Keratinocyte (primary cell): ENCODE measurements at regions not wholly inside any gene's neighbourhood (a gene's known extent, or its start where the extent isn't known, plus 50 kb on each side); places are given as distances from the start of the nearest gene placed in this dataset.

Experiments used
- DNase-seq: peaks from one replicate; pipeline ENCODE4 v3.0.0-alpha.2; 2011; ENCODE audit warnings: low read depth, missing footprints, low spot score
- FAIRE-seq: peaks from 2 replicates; lab custom pipeline; 2011; peaks lifted over from hg19 to GRCh38; lab: Jason Lieb, UNC
- H2AFZ ChIP-seq: 2 replicates; pipeline ENCODE4 v1.6.0; 2012; ENCODE audit warnings: low read length, control low read depth, inconsistent platforms; ENCODE audit not compliant: control insufficient read depth
- H3K27ac ChIP-seq: 2 replicates; pipeline ENCODE4 v1.5.1; 2011; ENCODE audit warnings: low read length; ENCODE audit not compliant: control insufficient read depth, insufficient read depth
- H3K27me3 ChIP-seq: 3 replicates; pipeline ENCODE4 v1.6.0; 2011; ENCODE audit warnings: low read length; ENCODE audit not compliant: control insufficient read depth, insufficient read depth; ENCODE audit errors: extremely low read depth
- H3K36me3 ChIP-seq, 2 experiments: 2 replicates in 1 of 2; 3 replicates in 1 of 2; pipeline ENCODE4 v1.5.1; 2011; ENCODE audit warnings: low read length in 2 of 2, mild to moderate bottlenecking in 1 of 2; ENCODE audit not compliant: control insufficient read depth in 2 of 2, insufficient read depth in 2 of 2; ENCODE audit errors: extremely low read depth in 1 of 2
- H3K4me1 ChIP-seq: 3 replicates; pipeline ENCODE4 v1.5.1; 2011; ENCODE audit warnings: low read length; ENCODE audit not compliant: control insufficient read depth, insufficient read depth; ENCODE audit errors: extremely low read depth
- H3K4me2 ChIP-seq: 3 replicates; pipeline ENCODE4 v1.6.0; 2011; ENCODE audit warnings: low read depth, low read length; ENCODE audit not compliant: control insufficient read depth, insufficient read depth; ENCODE audit errors: extremely low read depth
- H3K4me3 ChIP-seq, 3 experiments: fragments of 200-600 bp in 1 of 3; sonication (generic) in 1 of 3; 2 replicates in 2 of 3; 3 replicates in 1 of 3; pipeline ENCODE4 v1.5.1; 2011 to 2016; ENCODE audit warnings: low read length in 3 of 3, mild to moderate bottlenecking in 3 of 3, control low read depth in 2 of 3, inconsistent platforms in 1 of 3, low read depth in 1 of 3, mixed read lengths in 1 of 3, mixed run types in 1 of 3, moderate library complexity in 1 of 3; ENCODE audit not compliant: control insufficient read depth in 2 of 3, insufficient read depth in 2 of 3; ENCODE audit errors: extremely low read depth in 1 of 3
- H3K79me2 ChIP-seq: 2 replicates; pipeline ENCODE4 v1.6.0; 2012; ENCODE audit warnings: low read length; ENCODE audit not compliant: control insufficient read depth, insufficient read depth
- H3K9ac ChIP-seq: 3 replicates; pipeline ENCODE4 v1.6.0; 2011; ENCODE audit warnings: low read length; ENCODE audit not compliant: control insufficient read depth, insufficient read depth; ENCODE audit errors: extremely low read depth
- H3K9me1 ChIP-seq: 3 replicates; pipeline ENCODE4 v1.6.0; 2011; ENCODE audit warnings: low read length; ENCODE audit not compliant: control insufficient read depth, insufficient read depth; ENCODE audit errors: extremely low read depth
- H3K9me3 ChIP-seq: 2 replicates; pipeline ENCODE4 v1.5.1; 2012; ENCODE audit warnings: low read depth, low read length; ENCODE audit not compliant: control insufficient read depth
- H4K20me1 ChIP-seq: 3 replicates; pipeline ENCODE4 v1.6.0; 2011; ENCODE audit warnings: low read length; ENCODE audit not compliant: control insufficient read depth, insufficient read depth; ENCODE audit errors: extremely low read depth
- CTCF ChIP-seq, 3 experiments: IDR thresholded peaks in 1 of 3; conservative IDR thresholded peaks in 1 of 3; optimal IDR thresholded peaks in 1 of 3; 2 replicates in 2 of 3; 3 replicates in 1 of 3; pipeline versions ENCODE3 to v1.5.1; 2011; ENCODE audit warnings: low read length in 3 of 3, mild to moderate bottlenecking in 3 of 3, moderate library complexity in 2 of 3, control low read depth in 1 of 3, inconsistent platforms in 1 of 3; ENCODE audit not compliant: insufficient read depth in 2 of 3; ENCODE audit errors: extremely low read depth in 1 of 3
- EZH2 ChIP-seq: IDR thresholded peaks from one replicate; pipeline ENCODE4 v1.6.1; 2012; ENCODE audit warnings: inconsistent platforms, mild to moderate bottlenecking, low read length, moderate library complexity
- dilution Hi-C: fragments of 300-500 bp; cut with MboI; formaldehyde crosslinking; loops from one replicate; pipeline ENCODE4 v1.7.0; 2020; ENCODE audit warnings: low sequenced_read_pairs; ENCODE audit not compliant: extremely low pct_ligation_motif_present

- Histone ChIP-seq H3K79me2 (no peaks in the 10 kb centered on the region), H3K4me1 (no peaks in the 10 kb centered on the region), H3K9ac (no peak overlapping the region), H4K20me1 (no peaks in the 10 kb centered on the region), H3K27me3 (no peaks in the 10 kb centered on the region), H3K4me2 (no peak overlapping the region), H3K9me1 (no peaks in the 10 kb centered on the region), H2AFZ (no peak overlapping the region), H3K9me3 (no peaks in the 10 kb centered on the region), H3K4me3 (no peak overlapping the region), H3K36me3 (no peaks in the 10 kb centered on the region), H3K27ac (no peak overlapping the region)
- FAIRE-seq (no peak), DNase-seq (no peak)
- dilution Hi-C loops = no loop called here
- TF ChIP-seq EZH2 = no peak
These were observed 515.2 kb downstream of the REEP3 start for GRCh38 chr10:64036321-64036930.

- Histone ChIP-seq H3K9me1 (no peaks in the 10 kb centered on the region), H3K9ac (no peak overlapping the region), H3K36me3 (no peaks in the 10 kb centered on the region), H3K27ac (no peak overlapping the region), H2AFZ (no peak overlapping the region), H3K27me3 (no peaks in the 10 kb centered on the region), H3K4me1 (no peaks in the 10 kb centered on the region), H3K79me2 (no peaks in the 10 kb centered on the region), H3K4me2 (no peak overlapping the region), H3K4me3 (no peak overlapping the region), H4K20me1 (no peaks in the 10 kb centered on the region), H3K9me3 (no peaks in the 10 kb centered on the region)
- dilution Hi-C loops = no loop called here
- TF ChIP-seq EZH2 = no peak
- TF ChIP-seq CTCF (optimal IDR thresholded peaks at IDR 0.05 in 1 of 3, IDR thresholded peaks at IDR 0.05 in 1 of 3, conservative IDR thresholded peaks at IDR 0.05 in 1 of 3; ENCODE audit: extremely low read depth in 1 of 3, insufficient read depth in 2 of 3, low read length in 3 of 3) = no peak
- no peak for FAIRE-seq
- DNase-seq = no peak
These were observed 516.0 kb downstream of the REEP3 start for GRCh38 chr10:64037071-64037661.

GRCh38 chr10:64038107-64038506 lies 516.9 kb downstream of the REEP3 start:
- TF ChIP-seq CTCF (optimal IDR thresholded peaks at IDR 0.05 in 1 of 3, IDR thresholded peaks at IDR 0.05 in 1 of 3, conservative IDR thresholded peaks at IDR 0.05 in 1 of 3; ENCODE audit: extremely low read depth in 1 of 3, insufficient read depth in 2 of 3, low read length in 3 of 3) (no peak), EZH2 (no peak)
- no peak overlapping the region for H3K9ac ChIP-seq
- H3K27me3 ChIP-seq = no peaks in the 10 kb centered on the region
- H2AFZ ChIP-seq = no peak overlapping the region
- H3K9me3 ChIP-seq = no peaks in the 10 kb centered on the region
- no peaks in the 10 kb centered on the region for H3K4me1 ChIP-seq
- no peak overlapping the region for H3K4me3 ChIP-seq
- no peaks in the 10 kb centered on the region for H3K36me3 ChIP-seq
- dilution Hi-C loops = no loop called here
- no peaks in the 10 kb centered on the region for H3K9me1 ChIP-seq
- H3K4me2 ChIP-seq = no peak overlapping the region
- H3K27ac ChIP-seq = no peak overlapping the region
- H4K20me1 ChIP-seq = no peaks in the 10 kb centered on the region
- DNase-seq = no peak
- FAIRE-seq = no peak
- no peaks in the 10 kb centered on the region for H3K79me2 ChIP-seq
